Heart left ventricle (tissue), 16 donors: ENCODE measurements at regions not wholly inside any gene's neighbourhood (a gene's known extent, or its start where the extent isn't known, plus 50 kb on each side); places are given as distances from the start of the nearest gene placed in this dataset.

Experiments
- ATAC-seq, 4 donors: fragments of 200-7000 bp; cut with Tn5 transposase; one replicate each; pipeline ENCODE4 v1.9.1; 2020 to 2022; ENCODE audit warnings: moderate library complexity in 4 of 4, mild to moderate bottlenecking in 3 of 4, moderate number of reproducible peaks in 1 of 4
- DNase-seq, 5 donors: peaks; one replicate each; pipeline ENCODE4 v3.0.0-alpha.2; 2020
- H3K27ac ChIP-seq, 12 donors: fragments of 200-600 bp; sonication (generic) in 4 of 12; one replicate each; pipeline versions ENCODE4 v1.5.0 to v1.8.0; 2016 to 2022; ENCODE audit warnings: mild to moderate bottlenecking in 2 of 12
- H3K27me3 ChIP-seq, 9 donors: fragments of 200-600 bp; sonication (generic) in 2 of 9; one replicate each; pipeline versions ENCODE4 v1.5.1 to v1.8.0; 2016 to 2022; ENCODE audit warnings: mild to moderate bottlenecking in 3 of 9
- H3K36me3 ChIP-seq, 9 donors: fragments of 200-600 bp; sonication (generic) in 2 of 9; one replicate each; pipeline versions ENCODE4 v1.5.0 to v1.8.0; 2018 to 2022; ENCODE audit warnings: mild to moderate bottlenecking in 2 of 9
- H3K4me1 ChIP-seq, 12 donors: fragments of 200-600 bp; sonication (generic) in 4 of 12; one replicate each; pipeline versions ENCODE4 v1.5.0 to v1.8.0; 2016 to 2022; ENCODE audit warnings: mild to moderate bottlenecking in 3 of 12
- H3K4me3 ChIP-seq, 12 donors: fragments of 200-600 bp; sonication (generic) in 4 of 12; one replicate each; pipeline versions ENCODE4 v1.5.0 to v1.8.0; 2017 to 2022; ENCODE audit warnings: mild to moderate bottlenecking in 9 of 12, moderate library complexity in 4 of 12
- H3K9me3 ChIP-seq, 12 donors: fragments of 200-600 bp; sonication (generic) in 4 of 12; one replicate each; pipeline versions ENCODE4 v1.5.0 to v1.8.0; 2016 to 2022; ENCODE audit warnings: mild to moderate bottlenecking in 1 of 12
- POLR2A ChIP-seq, 2 donors: fragments of 450-650 bp; IDR thresholded peaks; one replicate each; pipeline ENCODE4 v1.6.1; 2017; ENCODE audit warnings: antibody characterized with exemption in 2 of 2, mild to moderate bottlenecking in 2 of 2, moderate library complexity in 2 of 2
- WGBS, 4 donors: extraction: QIAGEN DNeasy Blood & Tissue Kit in 2 of 4; methylation state at CpG; one replicate each; pipeline versions ENCODE4 v1.1.5 to v1.1.7; 2013 to 2018; 5-methylcytosine and 5-hydroxymethylcytosine counted together
- intact Hi-C, 10 donors: fragments of 100-400 bp; cut with DNase I; formaldehyde crosslinking; loops; one replicate each; pipeline versions ENCODE4 v1.11.1 to v1.14.2; 2022
- TF ChIP-seq, protein P1 (sequence below), 12 donors: fragments of 200-600 bp; sonication (generic) in 4 of 12; IDR thresholded peaks; one replicate each; pipeline versions ENCODE4 v1.5.0 to v1.8.0; 2018 to 2022; ENCODE audit warnings: antibody characterized with exemption in 12 of 12, mild to moderate bottlenecking in 5 of 12
- donor health status: ischemic (EF 13 %, LVEDD 7.1; RV severe dilation, severe dysfunction).
- donor health status: healthy with polysubstance abuse.
- donor health status: DM: no; HTN: yes; CAD: no.
- donor health status: DM: no; HTN: no; CAD: no.
- donor health status: ischemic (EF 25% LVEDD 6.9; RV normal size, moderate dysfunction).
- donor health status: ischemic (EF 25% LVEDD 5.7; RV mildly dilated, moderate dysfunction).
- donor health status: healthy.
- donor health status: DM: yes; HTN: yes; CAD: no.
- donor health status: ischemic (EF 35%, LVEDD 5.7; RV mildly dilated, moderate dysfunction).
- donor health status: nonischemic (EF 11% LVEDD 7.7; RV severe dilation, severe dysfunction).
- donor health status: DM: yes; HTN: yes; CAD: no.
- donor health status: PGD.
- donor health status: ischemic (EF 29% LVEDD 5.4; RV normal size, mild dysfunction).
- donor health status: nonischemic (EF 23%, LVEDD 6.1; RV moderate dilation, normal function).

DNA sequence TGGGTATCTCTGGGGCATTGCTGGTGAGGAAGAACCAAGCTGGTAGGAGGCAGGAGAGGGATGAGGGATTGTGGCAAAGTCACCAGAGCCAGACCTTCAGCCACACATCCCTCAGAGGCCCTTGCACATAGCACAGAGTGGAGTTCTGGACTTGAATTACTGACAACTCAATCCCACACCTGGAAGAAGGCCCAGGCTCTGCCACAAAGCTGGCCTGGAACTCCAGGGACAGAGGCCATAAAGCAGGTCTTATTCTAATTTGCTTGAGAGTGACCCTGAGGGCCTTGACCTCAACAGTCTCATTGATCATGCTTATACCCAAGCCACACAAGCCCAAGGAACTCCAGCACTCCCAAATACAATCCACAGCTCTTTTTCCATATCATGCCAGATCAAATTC is 486.2 kb upstream of the ZMIZ1 start:
- Histone ChIP-seq H3K4me1 (peaks cover 0 to 28% (median 17%) of the 10 kb centered on the region in 12 donors), H3K9me3 (no peaks in the 10 kb centered on the region), H3K27ac (no peak overlapping the region), H3K4me3 (no peak overlapping the region), H3K36me3 (no peaks in the 10 kb centered on the region), H3K27me3 (no peaks in the 10 kb centered on the region)
- no peak for DNase-seq
- intact Hi-C loops = loop anchor here in 1 of 10 donors (10.0 kb wide), 1 partner anchor 612 kb away; no protein-coding TSS in a partner anchor
- peak in 1 of 4 donors; percentile 31 for ATAC-seq
- no peak for TF ChIP-seq POLR2A (IDR thresholded peaks at IDR 0.05)
- TF ChIP-seq, protein P1, sequence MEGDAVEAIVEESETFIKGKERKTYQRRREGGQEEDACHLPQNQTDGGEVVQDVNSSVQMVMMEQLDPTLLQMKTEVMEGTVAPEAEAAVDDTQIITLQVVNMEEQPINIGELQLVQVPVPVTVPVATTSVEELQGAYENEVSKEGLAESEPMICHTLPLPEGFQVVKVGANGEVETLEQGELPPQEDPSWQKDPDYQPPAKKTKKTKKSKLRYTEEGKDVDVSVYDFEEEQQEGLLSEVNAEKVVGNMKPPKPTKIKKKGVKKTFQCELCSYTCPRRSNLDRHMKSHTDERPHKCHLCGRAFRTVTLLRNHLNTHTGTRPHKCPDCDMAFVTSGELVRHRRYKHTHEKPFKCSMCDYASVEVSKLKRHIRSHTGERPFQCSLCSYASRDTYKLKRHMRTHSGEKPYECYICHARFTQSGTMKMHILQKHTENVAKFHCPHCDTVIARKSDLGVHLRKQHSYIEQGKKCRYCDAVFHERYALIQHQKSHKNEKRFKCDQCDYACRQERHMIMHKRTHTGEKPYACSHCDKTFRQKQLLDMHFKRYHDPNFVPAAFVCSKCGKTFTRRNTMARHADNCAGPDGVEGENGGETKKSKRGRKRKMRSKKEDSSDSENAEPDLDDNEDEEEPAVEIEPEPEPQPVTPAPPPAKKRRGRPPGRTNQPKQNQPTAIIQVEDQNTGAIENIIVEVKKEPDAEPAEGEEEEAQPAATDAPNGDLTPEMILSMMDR (IDR thresholded peaks at IDR 0.05) = no peak

DNA sequence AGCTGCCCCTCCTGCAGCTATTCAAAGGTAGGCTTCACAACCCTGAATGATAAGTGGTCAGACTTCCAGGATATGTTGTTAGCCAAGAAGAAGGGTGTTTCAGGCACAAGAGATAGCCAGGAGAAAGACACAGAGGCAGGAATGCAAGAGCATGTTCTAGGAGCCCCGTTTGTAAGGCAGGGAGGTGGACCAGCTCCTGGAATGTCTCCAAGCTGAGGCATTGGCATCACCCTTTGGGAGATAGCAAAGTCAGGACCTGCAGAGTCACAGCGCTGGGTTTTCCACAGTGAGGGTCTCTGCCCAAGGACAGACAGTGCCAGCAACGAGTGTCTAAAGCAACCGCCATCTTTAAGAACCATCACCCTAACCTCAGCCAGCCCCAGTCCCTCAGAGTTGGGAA is 484.5 kb upstream of the ZMIZ1 start:
- DNase-seq (no peak), ATAC-seq (no peak)
- H3K27me3 ChIP-seq = no peaks in the 10 kb centered on the region
- TF ChIP-seq, protein P1 (IDR thresholded peaks at IDR 0.05) = no peak
- no peak for TF ChIP-seq POLR2A (IDR thresholded peaks at IDR 0.05)
- no peaks in the 10 kb centered on the region for H3K36me3 ChIP-seq
- intact Hi-C loops = loop anchor here in 1 of 10 donors (10.0 kb wide), 1 partner anchor 611 kb away; no protein-coding TSS in a partner anchor
- 52 to 77% (median 56%) methylated on average over 3 to 4 of the region's 4 CpGs for WGBS, 4 donors
- H3K4me1 ChIP-seq = peaks cover 0 to 44% (median 22%) of the 10 kb centered on the region in 12 donors
- peak overlapping the region in 1 of 12 donors; percentile 53 for H3K27ac ChIP-seq
- no peaks in the 10 kb centered on the region for H3K9me3 ChIP-seq
- H3K4me3 ChIP-seq = no peak overlapping the region

DNA sequence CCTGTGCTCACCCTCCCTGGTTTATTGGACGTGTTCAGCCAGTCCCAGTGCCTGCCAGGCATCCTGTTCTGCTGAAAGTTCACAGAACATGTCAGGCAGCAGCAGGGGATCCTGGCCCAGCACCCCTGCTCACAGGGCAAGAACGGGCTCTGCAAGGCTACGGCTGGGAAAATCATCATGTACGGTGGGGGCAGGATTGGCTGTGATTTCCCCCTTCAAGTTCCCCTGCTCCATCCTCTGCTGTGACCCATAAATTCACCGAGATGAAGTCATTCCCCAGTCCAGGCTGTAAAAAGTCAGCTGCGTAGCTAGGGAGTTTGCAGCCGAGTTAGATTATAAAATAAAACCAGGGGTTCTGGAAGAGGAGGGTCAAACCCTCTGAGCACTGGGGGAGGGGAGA is 484.1 kb upstream of the ZMIZ1 start:
- peak in 2 of 4 donors; percentile 4 to 11 for ATAC-seq
- no peak overlapping the region for H3K4me3 ChIP-seq
- peak in 1 of 5 donors; percentile 36 for DNase-seq
- TF ChIP-seq, protein P1 (IDR thresholded peaks at IDR 0.05) = no peak
- no peak for TF ChIP-seq POLR2A (IDR thresholded peaks at IDR 0.05)
- H3K27me3 ChIP-seq = no peaks in the 10 kb centered on the region
- no peaks in the 10 kb centered on the region for H3K36me3 ChIP-seq
- intact Hi-C loops = loop anchor here in 1 of 10 donors (5.0 to 10.0 kb wide), 2 partner anchors 282 to 610 kb away; no protein-coding TSS in a partner anchor
- H3K4me1 ChIP-seq = peaks cover 0 to 42% (median 21%) of the 10 kb centered on the region in 12 donors
- H3K27ac ChIP-seq = peak overlapping the region in 1 of 12 donors; percentile 53
- peaks cover 0 to 3% (median 0%) of the 10 kb centered on the region in 12 donors for H3K9me3 ChIP-seq
- WGBS, 4 donors = 35 to 59% (median 43%) methylated on average over 5 to 7 of the region's 7 CpGs

DNA sequence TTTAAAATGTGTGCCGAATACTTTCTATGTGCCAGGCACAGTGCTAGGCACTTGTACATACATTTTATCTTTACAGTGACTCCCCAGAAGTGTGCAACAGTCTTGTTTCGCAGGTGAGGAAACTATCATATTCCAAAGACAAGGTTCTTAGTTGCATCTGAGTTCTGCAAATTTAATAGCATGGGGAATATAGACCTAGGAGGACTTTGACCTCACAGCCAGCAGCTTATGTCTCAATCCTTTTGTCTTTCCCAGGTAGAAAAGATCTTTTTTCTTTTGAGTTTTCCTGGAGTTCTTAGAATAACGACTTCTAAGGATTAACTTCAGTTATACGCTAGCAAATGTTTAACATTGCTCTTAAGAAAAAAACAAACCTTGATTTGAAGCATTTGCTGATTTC is 482.8 kb upstream of the ZMIZ1 start:
- no peaks in the 10 kb centered on the region for H3K36me3 ChIP-seq
- ATAC-seq = no peak
- TF ChIP-seq POLR2A (IDR thresholded peaks at IDR 0.05) = no peak
- TF ChIP-seq, protein P1 (IDR thresholded peaks at IDR 0.05) = no peak
- no peak overlapping the region for H3K27ac ChIP-seq
- intact Hi-C loops = loop anchor here in 1 of 10 donors (5.0 to 10.0 kb wide), 2 partner anchors 284 to 609 kb away; no protein-coding TSS in a partner anchor
- no peak for DNase-seq
- peaks cover 0 to 11% (median 0%) of the 10 kb centered on the region in 12 donors for H3K9me3 ChIP-seq
- 95 to 97% (median 96%) methylated on average over 4 of the region's 4 CpGs for WGBS, 4 donors
- H3K4me3 ChIP-seq = no peak overlapping the region
- peaks cover 0 to 40% (median 18%) of the 10 kb centered on the region in 12 donors for H3K4me1 ChIP-seq
- no peaks in the 10 kb centered on the region for H3K27me3 ChIP-seq
